DMS114 treated with DMSO at 0.1 percent for 48 hours (cell line): ENCODE measurements at regions not wholly inside any gene's neighbourhood (a gene's known extent, or its start where the extent isn't known, plus 50 kb on each side); places are given as distances from the start of the nearest gene placed in this dataset.
A peak's percentile ranks its signal among the peaks of the same experiment; 100 is the strongest.

Experiments used
- DNase-seq: peaks from one replicate; lab custom pipeline; 2025; ENCODE audit not compliant: unreplicated experiment; lab: John Stamatoyannopoulos, UW

DNA sequence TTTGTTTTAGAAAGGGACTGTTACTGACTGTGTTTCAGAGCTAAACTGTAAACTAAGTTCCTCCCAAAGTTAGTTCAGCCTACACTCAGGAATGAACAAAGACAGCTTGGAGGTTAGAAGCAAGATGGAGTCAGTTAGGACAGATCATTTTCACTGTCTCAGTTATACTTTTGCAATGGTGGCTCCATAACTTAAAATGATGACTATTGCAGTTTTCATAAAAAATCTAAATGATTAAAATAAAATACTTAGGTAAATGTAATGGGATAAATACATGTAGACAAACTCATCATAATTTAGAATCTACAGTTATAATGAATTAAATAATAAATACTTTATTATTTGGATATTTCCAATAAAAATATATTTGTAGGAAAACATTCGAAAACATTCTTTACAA is 590.6 kb downstream of the EPHA7 start:
- DNase-seq, result no peak

DNA sequence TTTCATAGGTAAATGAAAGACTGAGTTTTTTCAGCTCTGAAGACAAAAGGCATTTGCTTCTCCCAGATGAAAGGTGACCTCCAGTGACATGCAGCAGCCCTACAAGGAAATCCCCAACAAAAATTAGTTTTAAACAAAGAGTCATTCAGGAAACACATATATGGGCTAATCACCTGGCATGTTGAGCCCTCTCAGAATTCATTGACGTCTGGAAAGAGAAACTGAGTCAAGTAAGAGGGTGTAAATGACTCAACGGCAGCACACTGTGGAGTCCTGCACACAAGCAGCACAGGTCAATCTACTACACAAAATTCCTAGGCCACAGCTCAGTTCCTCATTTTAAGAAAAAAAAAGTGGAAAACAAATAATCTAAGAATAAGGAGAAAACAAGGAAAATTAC is 592.3 kb downstream of the EPHA7 start:
- no peak for DNase-seq

DNA sequence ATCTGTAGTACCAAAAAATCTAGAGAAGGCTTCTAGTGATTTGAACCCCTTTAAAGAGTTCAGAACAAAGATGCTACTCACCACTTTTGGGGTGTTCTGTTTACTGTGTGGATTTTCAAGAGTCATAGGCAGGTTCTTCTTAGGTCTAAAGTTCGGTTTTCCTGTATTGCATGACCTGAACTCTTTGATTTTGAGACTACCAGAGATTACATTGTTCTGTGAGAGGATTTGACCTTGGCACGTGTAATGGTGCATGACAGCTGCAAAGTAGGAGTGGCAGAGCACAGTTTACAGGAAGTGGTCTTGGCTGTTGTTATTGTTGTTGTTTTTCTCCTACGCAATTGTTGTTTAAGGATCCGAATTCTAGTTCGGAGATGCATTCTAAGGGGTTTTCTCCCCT is 592.7 kb downstream of the EPHA7 start:
- no peak for DNase-seq

DNA sequence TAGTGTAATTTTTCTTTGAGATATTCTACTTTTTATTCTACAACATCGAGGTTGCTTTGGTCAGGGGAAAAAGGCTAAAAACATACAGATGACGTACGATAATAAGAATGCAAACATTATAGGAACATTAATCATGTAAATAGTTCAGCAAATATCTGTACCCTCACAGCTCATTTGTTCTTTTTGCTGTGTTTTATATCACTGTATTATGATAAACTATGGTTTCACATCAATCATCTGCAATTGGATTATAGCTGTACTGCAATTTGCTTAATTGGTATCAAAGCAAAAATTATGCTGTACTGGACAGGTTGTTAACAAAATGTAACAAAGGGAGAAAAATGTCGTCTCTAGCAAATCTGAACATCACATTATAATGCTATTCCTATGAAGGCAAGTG is 597.1 kb downstream of the EPHA7 start:
- no peak for DNase-seq

DNA sequence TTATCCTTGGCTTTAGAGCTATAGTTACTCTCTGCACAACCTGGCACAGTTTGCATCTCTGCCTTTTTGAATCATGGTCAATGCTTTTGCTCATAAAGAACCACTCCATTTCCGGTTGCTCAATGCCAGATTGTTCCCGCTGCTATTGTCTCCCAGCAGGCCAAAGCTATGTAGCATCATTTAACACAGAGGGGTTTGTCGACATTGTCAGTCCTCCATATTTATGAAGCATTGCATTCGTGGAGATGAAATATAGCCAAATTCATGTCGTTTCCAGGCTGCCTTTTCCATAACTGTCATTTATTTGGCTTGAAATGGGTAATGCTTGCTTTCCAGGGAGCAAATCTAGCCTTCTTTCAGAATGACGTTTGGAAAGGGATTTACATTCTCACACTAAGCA is 598.8 kb downstream of the EPHA7 start:
- DNase-seq, result no peak

DNA sequence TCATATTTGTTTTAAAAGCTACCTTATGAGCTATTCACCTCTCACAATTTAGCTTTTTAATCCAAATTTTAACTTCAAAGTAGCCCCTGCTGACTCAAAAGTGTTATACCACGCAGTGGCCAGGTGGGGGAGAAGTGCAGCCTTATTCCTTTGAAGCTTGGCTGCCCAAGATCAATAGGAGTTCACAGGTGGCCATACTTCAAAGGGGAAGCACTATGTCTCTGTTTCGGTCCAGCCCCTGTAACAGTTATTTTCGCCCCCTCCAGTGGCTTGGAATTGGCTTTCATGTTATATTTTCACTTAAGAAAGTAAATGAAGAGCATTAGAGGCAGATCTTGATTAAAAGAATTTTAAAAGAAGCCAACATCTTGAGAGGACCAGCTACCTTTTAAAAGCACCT is 608.4 kb downstream of the EPHA7 start:
- DNase-seq, result no peak

DNA sequence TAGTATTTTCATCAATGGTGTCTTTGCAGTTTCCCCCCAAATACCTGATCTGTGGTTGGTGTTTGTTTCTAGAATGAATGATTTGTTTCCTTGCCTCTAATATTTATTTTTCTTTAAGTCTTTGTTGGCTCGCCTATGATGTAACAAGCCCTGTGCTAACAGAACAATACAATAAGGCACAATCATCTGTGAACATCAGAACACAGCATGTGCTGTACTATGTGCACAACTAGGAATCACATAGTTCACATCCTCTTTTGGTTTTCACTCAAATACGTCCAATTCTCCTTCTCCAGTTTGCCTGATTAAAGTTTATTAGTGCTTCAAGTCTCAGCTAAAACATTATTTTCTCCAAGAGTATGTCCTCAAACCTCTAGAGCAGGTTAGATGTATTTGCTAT is 613.1 kb downstream of the EPHA7 start:
- no peak for DNase-seq

DNA sequence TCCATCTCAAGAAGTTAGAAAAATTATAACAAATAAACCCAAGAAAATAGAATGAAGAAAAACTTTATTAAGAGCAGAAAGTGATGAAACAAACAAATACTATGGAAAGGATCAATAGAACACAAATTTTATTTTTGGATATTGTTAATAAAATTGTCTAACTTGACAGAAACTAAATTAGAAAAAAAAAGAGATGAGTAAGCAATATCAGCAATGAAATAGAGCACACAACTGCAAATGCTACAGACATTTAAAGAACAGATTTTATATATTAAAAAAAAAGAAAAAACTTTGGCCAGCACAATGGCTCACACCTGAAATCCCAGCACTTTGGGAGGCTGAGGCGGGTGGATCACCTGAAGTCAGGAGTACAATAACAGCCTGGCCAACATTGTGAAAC is 628.0 kb downstream of the EPHA7 start:
- DNase-seq, result no peak

DNA sequence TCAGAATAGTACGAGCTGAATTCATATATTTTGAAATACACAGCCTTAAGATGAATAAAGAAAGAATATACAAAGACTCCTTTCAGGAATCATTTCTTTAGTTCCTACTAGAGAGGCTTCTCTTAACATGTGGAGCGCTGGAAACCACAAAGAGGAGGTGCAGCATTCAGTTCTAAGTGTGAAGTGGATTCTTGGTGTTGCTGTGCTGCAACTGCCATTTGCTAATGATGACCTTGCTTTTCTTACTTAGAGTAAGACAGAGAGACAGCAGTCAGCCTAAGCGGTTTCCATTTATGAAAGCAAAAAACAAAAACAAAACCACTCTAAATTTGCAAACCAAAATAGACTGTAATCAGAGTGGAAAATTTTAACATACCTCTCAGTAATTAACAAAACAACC is 629.0 kb downstream of the EPHA7 start:
- no peak for DNase-seq

DNA sequence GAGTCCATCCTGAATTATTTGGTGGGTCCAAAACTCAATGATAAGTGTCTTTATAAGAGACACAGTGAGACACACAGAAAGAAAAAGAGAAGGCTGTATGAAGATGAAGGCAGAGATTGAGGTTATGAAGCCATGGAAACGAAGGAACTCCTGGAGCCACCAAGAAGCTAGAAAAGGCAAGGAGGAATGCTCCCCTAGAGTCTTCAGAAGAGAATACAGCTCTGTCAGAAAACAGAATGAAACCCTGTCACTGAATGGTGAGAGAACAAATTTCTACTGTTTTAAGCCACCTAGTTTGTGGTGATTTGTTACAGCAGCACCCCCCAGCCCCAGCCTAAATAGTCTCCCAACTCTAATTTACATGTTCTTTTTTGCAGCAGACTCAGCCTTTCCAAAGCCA is 635.1 kb downstream of the EPHA7 start:
- DNase-seq, result no peak

DNA sequence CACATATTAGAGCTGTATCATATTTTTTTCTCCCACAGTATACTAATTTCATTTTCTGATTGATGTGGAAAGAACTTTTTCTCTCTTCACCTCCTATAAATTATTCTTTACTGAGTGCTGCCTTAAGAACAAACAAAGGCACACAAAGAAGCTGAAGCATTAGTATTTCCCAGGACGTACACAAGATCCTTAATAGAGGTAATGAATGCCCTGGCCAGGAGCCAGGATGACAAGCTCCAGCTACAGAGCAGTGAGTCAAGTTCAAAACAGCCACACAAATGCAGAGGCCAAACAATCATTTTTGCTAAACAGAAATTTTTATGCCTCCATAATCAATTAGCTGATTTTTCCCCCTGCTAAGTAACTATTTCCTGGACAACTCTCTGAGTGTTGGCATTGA is 639.6 kb downstream of the EPHA7 start:
- no peak for DNase-seq

DNA sequence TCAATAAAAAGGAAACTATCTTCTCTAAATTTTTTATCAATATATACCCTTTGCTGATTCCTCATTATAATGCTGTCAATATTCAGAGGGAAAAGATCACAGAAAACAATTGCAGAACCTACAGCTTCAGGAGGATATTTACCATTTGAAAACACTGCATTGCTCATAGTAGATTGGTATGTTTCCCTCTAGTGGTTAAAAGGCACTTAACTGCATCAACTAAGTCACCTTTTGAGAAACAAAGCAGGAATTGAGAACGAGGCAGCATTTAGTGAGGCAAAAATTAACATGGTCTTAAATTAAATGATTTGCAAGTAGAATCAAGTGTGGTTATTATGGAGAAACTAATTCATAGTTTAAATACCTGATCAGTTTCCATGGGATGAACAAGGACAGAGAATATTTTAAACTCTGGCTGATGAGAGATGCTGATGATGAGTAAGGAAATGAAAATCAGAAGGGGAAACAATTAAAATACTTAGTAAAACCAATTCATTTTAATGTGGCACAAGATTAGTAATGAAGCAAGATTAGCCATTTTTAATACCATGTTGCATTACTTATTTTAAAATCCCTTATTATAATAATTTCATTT is 642.1 kb downstream of the EPHA7 start:
- peak; percentile 53 for DNase-seq

DNA sequence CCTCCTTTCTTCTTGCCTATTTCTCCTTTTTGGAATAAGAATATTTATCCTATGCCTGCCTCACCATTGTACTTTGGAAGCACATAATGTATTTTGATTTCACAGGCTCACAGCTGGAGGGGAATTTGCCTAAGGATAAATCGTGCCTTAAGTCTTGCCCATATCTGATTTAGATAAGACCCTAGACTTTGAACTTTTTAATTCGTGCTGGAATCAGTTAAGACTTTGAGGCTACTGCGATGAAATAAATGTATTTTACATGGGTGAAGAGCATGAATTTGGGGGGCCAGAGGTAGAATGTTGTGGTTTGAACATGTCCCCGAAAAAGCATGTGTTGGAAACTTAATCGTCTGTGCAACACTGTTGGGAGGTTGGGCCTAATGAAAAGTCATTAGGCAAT is 648.8 kb downstream of the EPHA7 start:
- no peak for DNase-seq

DNA sequence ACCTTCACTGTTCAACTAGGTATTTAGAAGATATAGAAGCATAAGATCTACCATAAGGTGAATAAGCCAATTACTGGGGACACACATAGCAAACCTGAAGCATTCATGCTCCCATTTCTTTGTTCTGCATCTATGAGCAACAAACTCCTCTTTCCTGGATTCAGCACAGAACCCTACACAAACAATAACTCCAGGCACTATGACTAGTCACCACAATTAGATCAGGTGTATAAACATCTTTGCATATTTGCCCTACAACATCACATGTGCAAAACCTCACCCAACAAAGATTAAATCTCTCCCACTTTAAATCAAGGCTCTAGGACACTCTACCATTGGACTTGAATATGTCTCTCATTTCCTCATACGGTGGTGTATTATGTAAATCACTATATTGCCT is 652.3 kb downstream of the EPHA7 start:
- no peak for DNase-seq

DNA sequence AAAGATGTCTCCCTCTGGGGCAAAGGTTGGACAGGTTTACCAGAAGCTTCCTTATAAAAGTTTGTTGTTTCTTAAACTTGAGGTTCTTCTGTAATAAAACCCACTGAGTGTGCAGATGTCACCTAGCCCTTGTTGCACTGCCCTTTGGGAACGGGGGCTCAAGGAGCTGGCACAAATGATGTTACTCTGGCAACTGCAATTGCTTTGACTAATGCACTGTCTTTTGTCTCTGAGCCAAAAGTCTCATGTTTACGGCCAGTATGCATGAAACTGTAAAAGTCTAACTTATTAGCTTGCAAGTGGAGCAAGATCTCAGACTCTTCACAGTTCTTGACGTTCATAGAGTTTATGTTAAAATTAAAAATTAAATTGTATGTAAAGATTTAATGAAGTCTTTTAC is 655.7 kb downstream of the EPHA7 start:
- DNase-seq, result no peak

DNA sequence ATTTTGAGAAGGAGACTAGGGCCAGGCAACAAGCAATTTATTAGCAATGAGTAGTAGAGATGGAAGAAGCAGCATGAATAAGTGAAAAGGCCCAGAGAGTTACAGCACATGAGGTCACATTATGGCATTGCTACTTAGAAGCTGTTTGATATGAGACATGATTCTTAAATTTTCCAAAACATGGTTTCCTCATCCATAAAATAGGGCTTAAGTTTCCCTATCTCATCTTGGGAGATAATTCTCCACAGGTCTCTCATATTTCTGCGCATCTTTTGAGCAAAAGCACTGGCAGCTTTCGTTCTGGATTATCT is 656.1 kb downstream of the EPHA7 start:
- DNase-seq, result no peak

DNA sequence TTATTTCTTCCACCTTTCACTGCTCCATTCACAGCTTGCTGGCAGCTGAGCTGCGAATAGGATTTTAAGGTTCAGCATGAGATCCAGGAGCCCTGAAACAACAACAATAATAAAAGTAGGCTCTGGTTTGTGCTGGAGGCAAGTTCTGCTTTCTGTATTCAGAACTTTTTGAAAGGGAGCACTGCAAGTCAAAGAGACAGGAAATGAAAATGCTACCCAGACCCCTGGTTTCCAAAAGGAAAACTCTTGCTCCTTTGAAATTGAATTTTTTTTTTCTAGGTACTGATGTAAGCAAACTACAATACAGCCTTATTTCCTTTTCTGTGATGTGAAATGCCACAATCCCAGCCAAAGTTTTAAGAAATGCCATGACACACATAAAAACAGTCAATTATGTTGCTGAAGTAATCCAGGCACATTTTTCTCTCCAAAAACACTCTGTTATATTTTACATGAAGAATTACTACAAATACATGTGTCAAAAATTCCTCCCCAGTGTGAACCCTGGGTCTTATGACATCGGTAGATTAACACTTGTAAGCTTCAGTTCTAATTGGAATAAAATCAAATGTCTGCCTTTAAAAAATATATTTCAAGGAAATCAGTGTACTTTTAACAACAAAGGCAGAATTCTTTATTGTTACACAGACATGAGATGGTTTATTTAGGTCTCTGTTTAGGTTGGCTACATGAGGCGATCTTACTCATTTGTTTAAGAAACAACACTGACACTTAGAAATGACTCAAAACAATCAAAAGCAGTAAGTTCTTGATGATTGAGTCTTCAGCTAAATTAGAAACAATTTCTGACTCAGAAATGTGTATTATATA is 656.7 kb downstream of the EPHA7 start:
- no peak for DNase-seq

DNA sequence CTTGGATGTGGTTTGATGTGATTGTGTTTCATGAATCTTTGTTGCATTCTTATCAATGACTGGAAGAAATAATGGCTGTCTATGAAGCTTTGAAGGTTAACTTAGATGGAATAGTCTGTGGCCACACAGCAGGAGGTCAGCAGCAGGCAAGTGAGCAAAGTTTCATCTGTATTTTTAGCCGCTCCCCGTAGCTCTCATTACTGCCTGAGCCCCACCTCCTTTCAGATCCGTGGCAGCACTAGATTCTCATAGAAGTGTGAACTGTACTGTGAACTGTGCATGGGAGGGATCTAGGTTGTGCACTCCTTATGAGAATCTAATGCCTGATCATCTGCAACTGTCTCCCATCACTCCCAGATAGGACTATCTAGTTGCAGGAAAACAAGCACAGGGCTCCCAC is 660.2 kb downstream of the EPHA7 start:
- DNase-seq, result no peak

DNA sequence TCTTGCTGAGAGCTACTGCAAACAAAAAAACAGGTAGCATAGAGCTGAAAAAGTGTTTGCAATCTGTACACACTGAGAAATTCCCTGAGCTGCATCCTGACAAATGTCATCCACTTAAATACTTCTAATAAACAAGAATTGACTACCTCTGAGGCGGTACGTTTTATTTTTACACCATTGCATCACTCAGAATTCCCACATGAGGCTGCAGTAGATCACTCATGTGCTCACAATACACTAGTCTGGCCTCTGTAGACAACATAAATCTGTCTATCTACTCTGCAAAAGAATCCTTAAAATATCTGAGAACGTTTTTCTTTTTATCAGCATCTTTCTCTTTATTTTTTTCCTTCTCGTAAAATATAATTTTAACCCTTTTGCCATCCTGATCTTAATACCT is 661.4 kb downstream of the EPHA7 start:
- DNase-seq, result no peak

DNA sequence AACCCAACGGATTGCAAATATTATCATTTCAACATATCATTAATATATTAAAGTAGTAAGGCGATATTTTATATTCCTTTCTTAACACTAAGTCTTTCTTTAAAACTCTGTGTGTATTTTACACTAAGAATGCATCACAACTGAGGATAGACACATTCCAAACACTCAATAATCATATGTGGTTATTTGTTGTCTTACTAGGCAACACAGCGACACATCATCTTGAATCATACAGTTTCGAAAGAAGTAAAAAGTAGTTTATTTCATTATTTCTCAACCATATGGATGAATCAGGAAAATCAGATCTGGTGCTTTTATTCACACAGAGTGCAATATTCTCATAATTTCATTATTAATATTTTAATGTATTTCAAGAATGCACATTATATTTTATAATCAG is 662.4 kb downstream of the EPHA7 start:
- no peak for DNase-seq

DNA sequence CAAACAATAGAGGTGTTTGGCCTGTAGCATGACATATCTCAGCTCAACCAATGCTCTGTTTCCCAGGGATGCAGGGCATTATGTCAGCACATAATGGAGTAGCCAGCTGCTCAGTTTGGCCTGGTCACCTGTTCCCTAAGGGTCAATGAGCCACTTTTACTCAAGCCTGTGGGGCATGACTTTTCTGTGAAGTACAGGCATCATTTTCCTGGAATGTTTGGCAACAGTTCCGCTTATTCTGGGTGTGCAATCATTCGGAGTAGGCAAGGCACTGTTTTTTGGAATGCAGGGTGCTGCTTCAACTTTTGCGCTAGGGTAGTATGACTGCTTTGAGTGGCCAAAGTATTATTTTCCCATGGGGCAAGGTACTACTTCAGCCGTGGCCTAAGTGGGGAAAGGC is 665.4 kb downstream of the EPHA7 start:
- no peak for DNase-seq

DNA sequence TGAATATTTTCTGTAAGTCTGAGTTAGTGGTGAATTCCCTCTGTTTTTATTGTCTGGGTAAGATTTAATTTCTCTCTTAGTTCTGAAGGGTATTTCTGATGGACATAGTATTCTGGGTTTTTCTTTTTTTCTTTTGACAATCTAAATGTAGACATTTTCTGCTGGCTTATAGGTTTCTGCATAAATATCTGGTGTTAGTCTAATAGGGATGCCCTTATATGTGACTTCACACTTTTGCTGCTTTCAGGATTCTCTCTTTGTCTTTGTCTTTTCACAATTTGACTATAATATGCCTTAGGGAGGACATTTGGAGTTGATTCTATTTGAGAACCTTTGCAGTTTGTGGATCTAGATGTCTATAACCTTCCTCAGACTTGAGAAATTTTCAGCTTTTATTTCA is 667.2 kb downstream of the EPHA7 start:
- DNase-seq, result no peak

DNA sequence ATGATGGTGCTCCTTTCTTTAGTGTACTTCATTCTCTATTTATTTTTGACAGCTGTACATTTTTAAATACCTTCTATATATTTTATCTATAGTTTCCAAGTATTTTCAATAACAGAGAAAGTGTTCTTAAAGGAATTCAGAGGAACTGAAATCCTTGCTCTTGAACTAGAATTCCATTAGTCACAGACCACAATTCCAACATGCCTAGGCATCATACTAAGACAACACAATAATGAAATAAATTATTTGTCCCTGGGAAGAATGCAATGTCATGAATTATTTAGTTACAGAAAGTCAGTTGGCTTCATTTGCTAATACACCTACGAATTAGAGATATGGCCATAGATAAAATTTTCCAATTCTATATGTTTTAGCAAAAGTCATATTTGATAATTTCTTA is 671.2 kb downstream of the EPHA7 start:
- DNase-seq, result no peak
